CD14-positive monocyte (primary cell): ENCODE measurements at regions not wholly inside any gene's neighbourhood (a gene's known extent, or its start where the extent isn't known, plus 50 kb on each side); places are given as distances from the start of the nearest gene placed in this dataset.

Source experiments
- DNase-seq, 3 donors: peaks; one replicate each; pipeline ENCODE4 v3.0.0-alpha.2; 2011 to 2022
- H2AFZ ChIP-seq: 2 replicates; pipeline ENCODE4 v1.6.0; 2012; ENCODE audit warnings: mild to moderate bottlenecking, low read depth, low read length, inconsistent platforms; ENCODE audit not compliant: insufficient read depth, poor library complexity, severe bottlenecking
- H3K27ac ChIP-seq, 2 donors: 1 replicate in 1 of 2; 2 replicates in 1 of 2; pipeline ENCODE4 v1.5.1; 2012 to 2013; ENCODE audit warnings: low read length in 2 of 2, control low read depth in 1 of 2, inconsistent platforms in 1 of 2, low read depth in 1 of 2, mild to moderate bottlenecking in 1 of 2
- H3K27me3 ChIP-seq, 2 donors: one replicate each; pipeline versions ENCODE4 v1.6.0 to v1.6.1; 2011 to 2013; ENCODE audit warnings: low read length in 2 of 2; ENCODE audit not compliant: control insufficient read depth in 2 of 2, insufficient read depth in 2 of 2
- H3K36me3 ChIP-seq, 2 donors: replicated peaks in 1 of 2; 1 replicate in 1 of 2; 2 replicates in 1 of 2; pipeline versions ENCODE4 v1.5.1 to v1.6.1; 2012 to 2013; ENCODE audit warnings: low read length in 2 of 2, control low read depth in 1 of 2, inconsistent platforms in 1 of 2, mild to moderate bottlenecking in 1 of 2; ENCODE audit not compliant: insufficient read depth in 2 of 2, control insufficient read depth in 1 of 2
- H3K4me1 ChIP-seq, 2 donors: 1 replicate in 1 of 2; 2 replicates in 1 of 2; pipeline versions ENCODE4 v1.5.1 to v1.6.1; 2012 to 2013; ENCODE audit warnings: low read length in 2 of 2, control low read depth in 1 of 2, inconsistent platforms in 1 of 2, mild to moderate bottlenecking in 1 of 2, moderate library complexity in 1 of 2; ENCODE audit not compliant: insufficient read depth in 2 of 2, control insufficient read depth in 1 of 2
- H3K4me2 ChIP-seq: replicated peaks from 2 replicates; pipeline ENCODE3; 2012; ENCODE audit warnings: low read length, moderate library complexity, mild to moderate bottlenecking; ENCODE audit not compliant: poor library complexity, severe bottlenecking; ENCODE audit errors: extremely low read depth
- H3K4me3 ChIP-seq, 3 experiments: fragments of 200-600 bp in 1 of 3; sonication (generic) in 1 of 3; replicated peaks in 1 of 3; 1 replicate in 2 of 3; 2 replicates in 1 of 3; pipeline ENCODE4 v1.5.1; 2011 to 2013; ENCODE audit warnings: low read length in 3 of 3, mild to moderate bottlenecking in 3 of 3, control low read depth in 2 of 3, low read depth in 2 of 3, inconsistent platforms in 1 of 3, moderate library complexity in 1 of 3
- H3K79me2 ChIP-seq: 2 replicates; pipeline ENCODE4 v1.6.0; 2012; ENCODE audit warnings: mild to moderate bottlenecking, control low read depth, inconsistent platforms, low read length, moderate library complexity; ENCODE audit not compliant: insufficient read depth
- H3K9ac ChIP-seq: 2 replicates; pipeline ENCODE4 v1.6.0; 2017; ENCODE audit warnings: low read length, mild to moderate bottlenecking; ENCODE audit not compliant: insufficient read depth, poor library complexity, severe bottlenecking
- H3K9me3 ChIP-seq, 2 donors: replicated peaks in 1 of 2; 1 replicate in 1 of 2; 2 replicates in 1 of 2; pipeline versions ENCODE4 v1.5.1 to v1.6.1; 2012 to 2013; ENCODE audit warnings: low read length in 2 of 2, control low read depth in 1 of 2; ENCODE audit not compliant: control insufficient read depth in 1 of 2, insufficient read depth in 1 of 2
- H4K20me1 ChIP-seq: 2 replicates; pipeline ENCODE4 v1.6.0; 2012; ENCODE audit warnings: mild to moderate bottlenecking, low read length, control low read depth, moderate library complexity; ENCODE audit not compliant: insufficient read depth
- H3K27ac Mint-ChIP-seq, 7 donors: one replicate each; pipeline ENCODE4 v1.8.0; 2020; ENCODE audit warnings: mild to moderate bottlenecking in 7 of 7, mixed read lengths in 7 of 7, moderate library complexity in 6 of 7, inconsistent platforms in 2 of 7
- H3K27me3 Mint-ChIP-seq, 3 donors: one replicate each; pipeline ENCODE4 v1.8.0; 2021 to 2022; ENCODE audit warnings: low read depth in 3 of 3, mild to moderate bottlenecking in 3 of 3, mixed read lengths in 3 of 3, moderate library complexity in 3 of 3, inconsistent platforms in 1 of 3
- H3K36me3 Mint-ChIP-seq, 2 donors: one replicate each; pipeline ENCODE4 v1.8.0; 2020; ENCODE audit warnings: mixed read lengths in 2 of 2, inconsistent platforms in 1 of 2, mild to moderate bottlenecking in 1 of 2
- H3K4me1 Mint-ChIP-seq: one replicate; pipeline ENCODE4 v1.8.0; 2020; ENCODE audit warnings: mild to moderate bottlenecking, mixed read lengths
- H3K4me3 Mint-ChIP-seq, 2 donors: one replicate each; pipeline ENCODE4 v1.8.0; 2020; ENCODE audit warnings: mild to moderate bottlenecking in 2 of 2, mixed read lengths in 2 of 2, moderate library complexity in 1 of 2
- H3K9me3 Mint-ChIP-seq, 7 donors: one replicate each; pipeline ENCODE4 v1.8.0; 2020 to 2022; ENCODE audit warnings: mixed read lengths in 7 of 7, mild to moderate bottlenecking in 6 of 7, moderate library complexity in 6 of 7, inconsistent platforms in 2 of 7
- WGBS: methylation state at CpG from one replicate; pipeline ENCODE4 v1.1.5; 2013; ENCODE audit warnings: missing lambda C conversion rate; ENCODE audit not compliant: insufficient coverage; 5-methylcytosine and 5-hydroxymethylcytosine counted together
- intact Hi-C, 2 donors: fragments of 100-400 bp; cut with micrococcal nuclease; formaldehyde crosslinking; loops; one replicate each; pipeline versions ENCODE4 v1.15.0 to v1.15.1; 2023
- TF ChIP-seq, protein P1 (sequence below): fragments of 200-600 bp; IDR thresholded peaks from one replicate; pipeline ENCODE4 v1.8.0; 2022; ENCODE audit warnings: antibody characterized with exemption, mild to moderate bottlenecking

DNA sequence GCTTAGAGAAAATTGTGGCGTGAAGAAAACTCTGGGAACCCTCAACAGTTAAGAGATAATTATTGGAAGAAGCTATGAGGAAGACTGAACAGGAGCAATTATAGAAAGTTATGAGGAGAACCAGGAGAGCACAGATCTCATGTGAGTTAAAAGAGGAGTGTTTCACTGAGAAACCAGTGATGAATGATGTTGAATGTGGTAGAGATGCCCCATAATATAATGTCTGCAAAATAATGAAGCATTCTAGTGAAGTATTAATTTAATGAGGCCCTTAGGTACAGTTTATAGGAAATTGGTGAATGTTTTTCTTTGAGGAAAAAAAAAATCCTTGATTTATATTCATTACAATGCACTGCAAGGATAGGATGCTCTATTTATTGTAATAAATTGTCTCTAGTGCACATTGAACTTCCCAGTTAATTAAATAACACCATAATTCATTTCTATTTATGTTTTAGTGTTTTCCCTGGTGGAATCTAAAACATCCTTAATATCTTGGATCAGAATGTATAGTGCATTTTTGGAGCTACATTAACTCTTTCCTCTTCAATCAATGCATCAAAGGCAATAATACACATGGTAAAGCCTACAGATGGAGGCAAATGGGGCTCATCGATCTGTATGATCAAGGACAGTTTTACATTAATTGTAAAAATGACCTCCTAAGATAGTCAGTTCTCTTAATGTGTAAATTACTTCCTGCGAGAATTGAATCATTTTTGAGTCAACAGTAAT lies 91.4 kb upstream of the EYS start:
- Mint-ChIP-seq H3K36me3 (no peaks in the 10 kb centered on the region), H3K4me1 (no peaks in the 10 kb centered on the region), H3K9me3 (peaks cover 0 to 2% (median 0%) of the 10 kb centered on the region in 7 donors), H3K4me3 (no peak overlapping the region), H3K27me3 (no peaks in the 10 kb centered on the region), H3K27ac (no peak overlapping the region)
- intact Hi-C loops: no loop called here
- no peak overlapping the region for H2AFZ ChIP-seq
- no peaks in the 10 kb centered on the region for H3K9me3 ChIP-seq
- no peaks in the 10 kb centered on the region for H3K36me3 ChIP-seq
- H3K4me2 ChIP-seq: no peak overlapping the region
- no peak overlapping the region for H3K9ac ChIP-seq
- DNase-seq: no peak
- no peak overlapping the region for H3K27ac ChIP-seq
- H3K27me3 ChIP-seq: no peaks in the 10 kb centered on the region
- no peaks in the 10 kb centered on the region for H3K79me2 ChIP-seq
- H3K4me3 ChIP-seq: no peak overlapping the region
- TF ChIP-seq, protein P1, sequence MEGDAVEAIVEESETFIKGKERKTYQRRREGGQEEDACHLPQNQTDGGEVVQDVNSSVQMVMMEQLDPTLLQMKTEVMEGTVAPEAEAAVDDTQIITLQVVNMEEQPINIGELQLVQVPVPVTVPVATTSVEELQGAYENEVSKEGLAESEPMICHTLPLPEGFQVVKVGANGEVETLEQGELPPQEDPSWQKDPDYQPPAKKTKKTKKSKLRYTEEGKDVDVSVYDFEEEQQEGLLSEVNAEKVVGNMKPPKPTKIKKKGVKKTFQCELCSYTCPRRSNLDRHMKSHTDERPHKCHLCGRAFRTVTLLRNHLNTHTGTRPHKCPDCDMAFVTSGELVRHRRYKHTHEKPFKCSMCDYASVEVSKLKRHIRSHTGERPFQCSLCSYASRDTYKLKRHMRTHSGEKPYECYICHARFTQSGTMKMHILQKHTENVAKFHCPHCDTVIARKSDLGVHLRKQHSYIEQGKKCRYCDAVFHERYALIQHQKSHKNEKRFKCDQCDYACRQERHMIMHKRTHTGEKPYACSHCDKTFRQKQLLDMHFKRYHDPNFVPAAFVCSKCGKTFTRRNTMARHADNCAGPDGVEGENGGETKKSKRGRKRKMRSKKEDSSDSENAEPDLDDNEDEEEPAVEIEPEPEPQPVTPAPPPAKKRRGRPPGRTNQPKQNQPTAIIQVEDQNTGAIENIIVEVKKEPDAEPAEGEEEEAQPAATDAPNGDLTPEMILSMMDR: no peak
- no peaks in the 10 kb centered on the region for H3K4me1 ChIP-seq
- 75% methylated on average over 1 of the region's 3 CpGs for WGBS
- H4K20me1 ChIP-seq: no peaks in the 10 kb centered on the region

DNA sequence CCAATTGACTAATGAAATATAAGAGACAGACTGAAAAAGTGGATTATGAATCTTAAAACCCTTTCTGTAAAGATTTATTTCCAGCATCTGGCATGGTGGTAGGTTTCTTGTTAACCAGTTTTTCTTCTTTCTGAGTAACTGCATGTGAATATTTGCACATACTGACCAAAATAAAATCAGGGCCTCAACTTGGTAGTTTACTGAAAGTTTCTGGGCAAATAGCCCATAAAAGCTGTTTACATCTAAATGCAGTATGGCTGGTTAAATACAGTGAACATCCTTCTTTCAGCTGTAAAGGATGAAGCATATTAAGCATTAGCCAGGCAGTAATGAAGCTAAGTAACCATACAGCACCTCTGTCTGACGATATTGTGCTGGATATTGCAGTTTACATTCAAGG lies 83.6 kb upstream of the EYS start:
- no peak overlapping the region for H3K4me3 ChIP-seq
- no peak for DNase-seq
- H3K27me3 ChIP-seq: no peaks in the 10 kb centered on the region
- H3K9me3 Mint-ChIP-seq: peaks cover 0 to 19% (median 7%) of the 10 kb centered on the region in 7 donors
- H3K4me2 ChIP-seq: no peak overlapping the region
- no peaks in the 10 kb centered on the region for H4K20me1 ChIP-seq
- no peak overlapping the region for H3K27ac Mint-ChIP-seq
- no peaks in the 10 kb centered on the region for H3K4me1 ChIP-seq
- H3K36me3 ChIP-seq: no peaks in the 10 kb centered on the region
- TF ChIP-seq, protein P1: no peak
- no peak overlapping the region for H2AFZ ChIP-seq
- H3K4me1 Mint-ChIP-seq: no peaks in the 10 kb centered on the region
- H3K9ac ChIP-seq: no peak overlapping the region
- WGBS: no CpG with 5 or more reads among the region's 1 CpG
- peaks cover 19 to 24% of the 10 kb centered on the region in 2 donors for H3K9me3 ChIP-seq
- H3K27ac ChIP-seq: no peak overlapping the region
- intact Hi-C loops: no loop called here
- H3K4me3 Mint-ChIP-seq: no peak overlapping the region
- no peaks in the 10 kb centered on the region for H3K27me3 Mint-ChIP-seq
- H3K79me2 ChIP-seq: no peaks in the 10 kb centered on the region
- H3K36me3 Mint-ChIP-seq: no peaks in the 10 kb centered on the region
